Thymus (tissue), 11 donors: ENCODE measurements at regions not wholly inside any gene's neighbourhood (a gene's known extent, or its start where the extent isn't known, plus 50 kb on each side); places are given as distances from the start of the nearest gene placed in this dataset.
"Not testable (repeated sequence)": the region's sequence is repeated elsewhere in the genome, so short reads cannot be mapped to it uniquely, and the experiment has no call there.

Experiments
- DNase-seq, 9 donors: peaks; one replicate each; pipeline ENCODE4 v3.0.0-alpha.2; 2013; ENCODE audit warnings: low spot score in 9 of 9, low read depth in 6 of 9, missing footprints in 1 of 9
- H3K27ac ChIP-seq, 2 donors: one replicate each; pipeline ENCODE4 v1.5.1; 2013; ENCODE audit warnings: control low read depth in 1 of 2, low read depth in 1 of 2, low read length in 1 of 2, mild to moderate bottlenecking in 1 of 2, moderate library complexity in 1 of 2
- H3K27me3 ChIP-seq, 2 donors: one replicate each; pipeline ENCODE4 v1.5.1; 2013; ENCODE audit warnings: low read length in 1 of 2; ENCODE audit not compliant: control insufficient read depth in 2 of 2, insufficient read depth in 1 of 2
- H3K36me3 ChIP-seq, 2 donors: one replicate each; pipeline ENCODE4 v1.5.1; 2013; ENCODE audit warnings: low read length in 1 of 2, mild to moderate bottlenecking in 1 of 2, moderate library complexity in 1 of 2; ENCODE audit not compliant: control insufficient read depth in 2 of 2, insufficient read depth in 2 of 2
- H3K4me1 ChIP-seq, 2 donors: one replicate each; pipeline ENCODE4 v1.5.1; 2013; ENCODE audit warnings: low read length in 2 of 2; ENCODE audit not compliant: control insufficient read depth in 2 of 2, insufficient read depth in 2 of 2
- H3K4me3 ChIP-seq, 2 donors: one replicate each; pipeline ENCODE4 v1.5.1; 2013; ENCODE audit warnings: low read length in 2 of 2, control low read depth in 1 of 2, mild to moderate bottlenecking in 1 of 2
- H3K9me3 ChIP-seq, 2 donors: one replicate each; pipeline ENCODE4 v1.5.1; 2013; ENCODE audit warnings: low read length in 1 of 2, mild to moderate bottlenecking in 1 of 2; ENCODE audit not compliant: control insufficient read depth in 2 of 2, insufficient read depth in 1 of 2
- WGBS: extraction: QIAGEN DNeasy Blood & Tissue Kit; methylation state at CpG from one replicate; pipeline ENCODE4 v1.1.7; 2013; 5-methylcytosine and 5-hydroxymethylcytosine counted together
- donor health status: healthy.

- peaks cover 0 to 11% of the 10 kb centered on the region in 2 donors for H3K27me3 ChIP-seq
- H3K4me3 ChIP-seq = no peak overlapping the region
- 83% methylated on average over 5 of the region's 5 CpGs for WGBS
- no peaks in the 10 kb centered on the region for H3K36me3 ChIP-seq
- no peaks in the 10 kb centered on the region for H3K9me3 ChIP-seq
- no peaks in the 10 kb centered on the region for H3K4me1 ChIP-seq
- H3K27ac ChIP-seq = no peak overlapping the region
- DNase-seq = no peak
Observed at GRCh38 chr21:35982717-35983116, 77.6 kb downstream of the SETD4 start.

GRCh38 chr21:35981514-35982070 is 78.7 kb downstream of the SETD4 start:
- Histone ChIP-seq H3K4me3 (no peak overlapping the region), H3K9me3 (no peaks in the 10 kb centered on the region), H3K36me3 (no peaks in the 10 kb centered on the region), H3K27me3 (peaks cover 0 to 12% of the 10 kb centered on the region in 2 donors), H3K4me1 (no peaks in the 10 kb centered on the region), H3K27ac (no peak overlapping the region)
- WGBS = 76% methylated on average over 11 of the region's 11 CpGs
- DNase-seq = no peak

- no peaks in the 10 kb centered on the region for H3K9me3 ChIP-seq
- H3K36me3 ChIP-seq = no peaks in the 10 kb centered on the region
- H3K4me1 ChIP-seq = no peaks in the 10 kb centered on the region
- H3K27me3 ChIP-seq = peaks cover 0 to 13% of the 10 kb centered on the region in 2 donors
- H3K4me3 ChIP-seq = no peak overlapping the region
- WGBS = 77% methylated on average over 5 of the region's 5 CpGs
- no peak overlapping the region for H3K27ac ChIP-seq
- no peak for DNase-seq
Observed at GRCh38 chr21:35980821-35981220, 79.5 kb downstream of the SETD4 start.

GRCh38 chr21:35977860-35978259 is 82.5 kb downstream of the SETD4 start:
- WGBS = 54% methylated on average over 7 of the region's 7 CpGs
- not testable (repeated sequence) for H3K9me3 ChIP-seq, H3K4me3 ChIP-seq, H3K36me3 ChIP-seq, DNase-seq, H3K4me1 ChIP-seq, H3K27me3 ChIP-seq, H3K27ac ChIP-seq

GRCh38 chr21:35976929-35977328 is 83.4 kb downstream of the SETD4 start:
- WGBS = 94% methylated on average over 3 of the region's 3 CpGs
- Histone ChIP-seq H3K9me3 (no peaks in the 10 kb centered on the region), H3K27ac (no peak overlapping the region), H3K36me3 (no peaks in the 10 kb centered on the region), H3K4me3 (no peak overlapping the region), H3K27me3 (peaks cover 0 to 9% of the 10 kb centered on the region in 2 donors), H3K4me1 (no peaks in the 10 kb centered on the region)
- DNase-seq = no peak

- DNase-seq = no peak
- Histone ChIP-seq H3K27ac (no peak overlapping the region), H3K4me1 (no peaks in the 10 kb centered on the region), H3K4me3 (no peak overlapping the region), H3K9me3 (no peaks in the 10 kb centered on the region), H3K27me3 (peaks cover 0 to 9% of the 10 kb centered on the region in 2 donors), H3K36me3 (no peaks in the 10 kb centered on the region)
- WGBS = 75% methylated on average over 2 of the region's 2 CpGs
Observed at GRCh38 chr21:35976481-35976880, 83.8 kb downstream of the SETD4 start.

- no peak overlapping the region for H3K4me3 ChIP-seq
- H3K27ac ChIP-seq = no peak overlapping the region
- 86% methylated on average over 11 of the region's 11 CpGs for WGBS
- peaks cover 0 to 9% of the 10 kb centered on the region in 2 donors for H3K27me3 ChIP-seq
- DNase-seq = no peak
- H3K36me3 ChIP-seq = no peaks in the 10 kb centered on the region
- H3K9me3 ChIP-seq = no peaks in the 10 kb centered on the region
- no peaks in the 10 kb centered on the region for H3K4me1 ChIP-seq
Observed at GRCh38 chr21:35974775-35975174, 85.6 kb downstream of the SETD4 start.

GRCh38 chr21:35971824-35972223 is 88.5 kb downstream of the SETD4 start:
- H3K9me3 ChIP-seq = no peaks in the 10 kb centered on the region
- 96% methylated on average over 1 of the region's 1 CpG for WGBS
- DNase-seq = no peak
- H3K27ac ChIP-seq = no peak overlapping the region
- no peaks in the 10 kb centered on the region for H3K4me1 ChIP-seq
- H3K4me3 ChIP-seq = no peak overlapping the region
- no peaks in the 10 kb centered on the region for H3K36me3 ChIP-seq
- H3K27me3 ChIP-seq = peaks cover 0 to 5% of the 10 kb centered on the region in 2 donors

GRCh38 chr21:35969281-35969680 is 91.0 kb downstream of the SETD4 start:
- H3K4me3 ChIP-seq = no peak overlapping the region
- WGBS = 48% methylated on average over 6 of the region's 6 CpGs

GRCh38 chr21:35968564-35968963 is 91.8 kb downstream of the SETD4 start:
- H3K4me3 ChIP-seq = no peak overlapping the region
- no peaks in the 10 kb centered on the region for H3K9me3 ChIP-seq
- no peaks in the 10 kb centered on the region for H3K4me1 ChIP-seq
- H3K27me3 ChIP-seq = no peaks in the 10 kb centered on the region
- DNase-seq = no peak
- WGBS = 98% methylated on average over 3 of the region's 3 CpGs
- no peaks in the 10 kb centered on the region for H3K36me3 ChIP-seq
- H3K27ac ChIP-seq = no peak overlapping the region

More at GRCh38 chr21:35969281-35969680, 91.0 kb downstream of the SETD4 start:
- Histone ChIP-seq H3K27me3 (no peaks in the 10 kb centered on the region), H3K4me1 (no peaks in the 10 kb centered on the region), H3K9me3 (no peaks in the 10 kb centered on the region), H3K27ac (no peak overlapping the region), H3K36me3 (no peaks in the 10 kb centered on the region)
- no peak for DNase-seq
